ENCODE measurements at regions not wholly inside any gene's neighbourhood (a gene's known extent, or its start where the extent isn't known, plus 50 kb on each side); places are given as distances from the start of the nearest gene placed in this dataset.

- H2AFZ ChIP-seq (ENCODE audit: low read depth, low read length, poor library complexity, severe bottlenecking), result no peak overlapping the region
- no peaks in the 10 kb centered on the region for H3K27me3 ChIP-seq (ENCODE audit: insufficient read depth, low read length)
- H3K9me2 ChIP-seq (ENCODE audit: insufficient read depth), result no peaks in the 10 kb centered on the region
- H3K27ac ChIP-seq (ENCODE audit: low read depth, low read length), result no peak overlapping the region
- no peaks in the 10 kb centered on the region for H3K4me1 ChIP-seq (ENCODE audit: control insufficient read depth in 1 of 2, insufficient read depth in 2 of 2, low read length in 2 of 2)
- intact Hi-C loops (cut with micrococcal nuclease), result no loop called here
- ChIA-PET POLR2A (no interaction called here), CTCF (no interaction called here), RAD21 (ENCODE audit: low non-redundant PET in 1 of 2, low total read pairs in 2 of 2, uncharacterized antibody in 2 of 2, unreplicated experiment in 2 of 2) (no interaction called here)
- ATAC-seq, result no peak
- no peak overlapping the region for H3K9ac ChIP-seq (ENCODE audit: low read length)
- DNase-seq (ENCODE audit: low read depth, low spot score), result no peak
- no peaks in the 10 kb centered on the region for H3K36me3 ChIP-seq (ENCODE audit: control insufficient read depth in 1 of 2, insufficient read depth in 2 of 2, low read length in 2 of 2)
- TF ChIP-seq SRF (IDR thresholded peaks at IDR 0.05; ENCODE audit: low read depth) (no peak), SIN3A (IDR thresholded peaks at IDR 0.05; ENCODE audit: low read depth) (no peak), CEBPB (IDR thresholded peaks at IDR 0.05; ENCODE audit: low read depth) (no peak), POLR2AphosphoS5 (IDR thresholded peaks at IDR 0.05; ENCODE audit: low read depth, low read length) (no peak), ZBTB33 (IDR thresholded peaks at IDR 0.05; ENCODE audit: extremely low read depth, insufficient replicate concordance, low read length) (no peak), JUND (IDR thresholded peaks at IDR 0.05) (no peak), EZH2 (IDR thresholded peaks at IDR 0.05) (no peak), CBX3 (IDR thresholded peaks at IDR 0.05; ENCODE audit: low read depth) (no peak), TCF7L2 (IDR thresholded peaks at IDR 0.05; ENCODE audit: borderline replicate concordance, extremely low read depth, insufficient read depth, insufficient read length) (no peak), SP1 (IDR thresholded peaks at IDR 0.05; ENCODE audit: low read depth) (no peak), POLR2A (IDR thresholded peaks at IDR 0.05; ENCODE audit: borderline replicate concordance, extremely low read depth, insufficient read depth, insufficient read length) (no peak), YY1 (IDR thresholded peaks at IDR 0.05; ENCODE audit: extremely low read depth, insufficient replicate concordance, low read depth, low read length) (no peak)
- TF ChIP-seq, protein P1, sequence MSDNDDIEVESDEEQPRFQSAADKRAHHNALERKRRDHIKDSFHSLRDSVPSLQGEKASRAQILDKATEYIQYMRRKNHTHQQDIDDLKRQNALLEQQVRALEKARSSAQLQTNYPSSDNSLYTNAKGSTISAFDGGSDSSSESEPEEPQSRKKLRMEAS (IDR thresholded peaks at IDR 0.05), result no peak
- TF ChIP-seq, protein P2, sequence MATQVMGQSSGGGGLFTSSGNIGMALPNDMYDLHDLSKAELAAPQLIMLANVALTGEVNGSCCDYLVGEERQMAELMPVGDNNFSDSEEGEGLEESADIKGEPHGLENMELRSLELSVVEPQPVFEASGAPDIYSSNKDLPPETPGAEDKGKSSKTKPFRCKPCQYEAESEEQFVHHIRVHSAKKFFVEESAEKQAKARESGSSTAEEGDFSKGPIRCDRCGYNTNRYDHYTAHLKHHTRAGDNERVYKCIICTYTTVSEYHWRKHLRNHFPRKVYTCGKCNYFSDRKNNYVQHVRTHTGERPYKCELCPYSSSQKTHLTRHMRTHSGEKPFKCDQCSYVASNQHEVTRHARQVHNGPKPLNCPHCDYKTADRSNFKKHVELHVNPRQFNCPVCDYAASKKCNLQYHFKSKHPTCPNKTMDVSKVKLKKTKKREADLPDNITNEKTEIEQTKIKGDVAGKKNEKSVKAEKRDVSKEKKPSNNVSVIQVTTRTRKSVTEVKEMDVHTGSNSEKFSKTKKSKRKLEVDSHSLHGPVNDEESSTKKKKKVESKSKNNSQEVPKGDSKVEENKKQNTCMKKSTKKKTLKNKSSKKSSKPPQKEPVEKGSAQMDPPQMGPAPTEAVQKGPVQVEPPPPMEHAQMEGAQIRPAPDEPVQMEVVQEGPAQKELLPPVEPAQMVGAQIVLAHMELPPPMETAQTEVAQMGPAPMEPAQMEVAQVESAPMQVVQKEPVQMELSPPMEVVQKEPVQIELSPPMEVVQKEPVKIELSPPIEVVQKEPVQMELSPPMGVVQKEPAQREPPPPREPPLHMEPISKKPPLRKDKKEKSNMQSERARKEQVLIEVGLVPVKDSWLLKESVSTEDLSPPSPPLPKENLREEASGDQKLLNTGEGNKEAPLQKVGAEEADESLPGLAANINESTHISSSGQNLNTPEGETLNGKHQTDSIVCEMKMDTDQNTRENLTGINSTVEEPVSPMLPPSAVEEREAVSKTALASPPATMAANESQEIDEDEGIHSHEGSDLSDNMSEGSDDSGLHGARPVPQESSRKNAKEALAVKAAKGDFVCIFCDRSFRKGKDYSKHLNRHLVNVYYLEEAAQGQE (IDR thresholded peaks at IDR 0.05; ENCODE audit: low read depth), result no peak
- no peak overlapping the region for H3K4me3 ChIP-seq (replicated peaks in 1 of 2; ENCODE audit: low read depth in 1 of 2, low read length in 2 of 2)
- no TSS peak for BruUV-seq (replicated peaks)
- H3K9me3 ChIP-seq (ENCODE audit: control insufficient read depth in 1 of 2, insufficient read depth in 1 of 2, low read depth in 1 of 2, low read length in 2 of 2), result no peaks in the 10 kb centered on the region; a peak in 1 of 4 replicates
- no peak overlapping the region for H3K4me2 ChIP-seq (ENCODE audit: low read length)
- H3K79me2 ChIP-seq (ENCODE audit: insufficient read depth, low read length), result no peaks in the 10 kb centered on the region
- no peaks in the 10 kb centered on the region for H4K20me1 ChIP-seq (ENCODE audit: insufficient read depth)
Measured at GRCh38 chr13:107057028-107057631, 489.2 kb upstream of the ARGLU1 start.
